GM23338 (cell line): ENCODE measurements at regions not wholly inside any gene's neighbourhood (a gene's known extent, or its start where the extent isn't known, plus 50 kb on each side); places are given as distances from the start of the nearest gene placed in this dataset.

Experiments
- ATAC-seq: fragments of 200-7000 bp; cut with Tn5 transposase; 3 replicates; pipeline ENCODE4 v1.9.1; 2020
- DNase-seq: peaks from one replicate; pipeline ENCODE4 v3.0.0-alpha.2; 2015; ENCODE audit warnings: low spot score
- H2AFZ ChIP-seq: fragments of 200-600 bp; sonication (generic); 2 replicates; pipeline ENCODE4 v1.8.0; 2016; ENCODE audit warnings: antibody characterized with exemption, mild to moderate bottlenecking, moderate library complexity
- H3F3A ChIP-seq: fragments of 200-600 bp; sonication (generic); replicated peaks from 2 replicates; pipeline ENCODE4 v1.8.0; 2017; ENCODE audit warnings: antibody characterized with exemption, mixed run types, low read depth
- H3K27ac ChIP-seq: fragments of 200-600 bp; sonication (generic); 2 replicates; pipeline ENCODE4 v1.6.1; 2016; ENCODE audit warnings: low read depth
- H3K27me3 ChIP-seq: fragments of 200-600 bp; sonication (generic); 2 replicates; pipeline ENCODE4 v1.8.0; 2016; ENCODE audit warnings: mild to moderate bottlenecking, mixed run types, moderate library complexity; ENCODE audit not compliant: insufficient read depth
- H3K36me3 ChIP-seq: fragments of 200-600 bp; sonication (generic); 2 replicates; pipeline ENCODE4 v1.8.0; 2016; ENCODE audit warnings: mild to moderate bottlenecking; ENCODE audit not compliant: insufficient read depth
- H3K4me1 ChIP-seq: fragments of 200-600 bp; sonication (generic); 2 replicates; pipeline ENCODE4 v1.8.0; 2016; ENCODE audit warnings: mild to moderate bottlenecking, moderate library complexity; ENCODE audit not compliant: insufficient read depth
- H3K4me2 ChIP-seq: fragments of 200-600 bp; sonication (generic); 2 replicates; pipeline ENCODE4 v1.7.1; 2017; ENCODE audit warnings: mixed run types
- H3K4me3 ChIP-seq: fragments of 200-600 bp; sonication (generic); 2 replicates; pipeline ENCODE4 v1.6.1; 2016; ENCODE audit warnings: mixed run types
- H3K79me2 ChIP-seq: fragments of 200-600 bp; sonication (generic); replicated peaks from 2 replicates; pipeline ENCODE4 v1.8.0; 2017; ENCODE audit warnings: mild to moderate bottlenecking; ENCODE audit not compliant: insufficient read depth
- H3K9me2 ChIP-seq: fragments of 200-600 bp; sonication (generic); 2 replicates; pipeline ENCODE4 v1.8.0; 2017; ENCODE audit not compliant: insufficient read depth
- H4K20me1 ChIP-seq: fragments of 200-600 bp; sonication (generic); replicated peaks from 2 replicates; pipeline ENCODE4 v1.8.0; 2017; ENCODE audit warnings: mild to moderate bottlenecking; ENCODE audit not compliant: insufficient read depth
- H3K27ac Mint-ChIP-seq: 2 replicates; pipeline ENCODE4 v1.8.0; 2020; ENCODE audit warnings: inconsistent platforms, mild to moderate bottlenecking, moderate library complexity, mixed read lengths
- H3K27me3 Mint-ChIP-seq: 3 replicates; pipeline ENCODE4 v1.8.0; 2022; ENCODE audit warnings: low read depth, mild to moderate bottlenecking, moderate library complexity, mixed read lengths, inconsistent platforms; ENCODE audit not compliant: insufficient read depth, poor library complexity
- H3K36me3 Mint-ChIP-seq: 3 replicates; pipeline ENCODE4 v1.8.0; 2021; ENCODE audit warnings: low read depth, mild to moderate bottlenecking, inconsistent platforms, moderate library complexity, mixed read lengths
- H3K4me1 Mint-ChIP-seq: 3 replicates; pipeline ENCODE4 v1.8.0; 2020; ENCODE audit warnings: mild to moderate bottlenecking, inconsistent platforms, mixed read lengths
- H3K4me3 Mint-ChIP-seq: 3 replicates; pipeline ENCODE4 v1.8.0; 2021; ENCODE audit warnings: moderate library complexity, mild to moderate bottlenecking, inconsistent platforms, mixed read lengths
- H3K9me3 Mint-ChIP-seq: 3 replicates; pipeline ENCODE4 v1.8.0; 2020; ENCODE audit warnings: moderate library complexity, mild to moderate bottlenecking, inconsistent platforms, mixed read lengths
- CREB1 ChIP-seq: fragments of 250-450 bp; sonication (Bioruptor Pico); IDR thresholded peaks from 2 replicates; pipeline ENCODE4 v1.5.0; 2020; ENCODE audit warnings: low read depth, mild to moderate bottlenecking, moderate library complexity
- CTCF ChIP-seq, 2 experiments: fragments of 200-600 bp in 1 of 2; sonication (generic) in 1 of 2; conservative IDR thresholded peaks; 2 replicates each; pipeline versions ENCODE4 v1.5.1 to v1.6.1; 2016 to 2017; ENCODE audit warnings: antibody characterized with exemption in 2 of 2, low read depth in 2 of 2, mild to moderate bottlenecking in 2 of 2, moderate library complexity in 1 of 2
- ETS1 ChIP-seq: IDR thresholded peaks from 2 replicates; pipeline ENCODE4 v1.6.1; 2016; ENCODE audit warnings: antibody characterized with exemption
- EZH2 ChIP-seq: fragments of 200-600 bp; sonication (generic); IDR thresholded peaks from one replicate; pipeline ENCODE4 v1.8.0; 2017; ENCODE audit warnings: antibody characterized with exemption, mild to moderate bottlenecking, low read depth; ENCODE audit not compliant: unreplicated experiment
- EZH2phosphoT487 ChIP-seq: fragments of 200-600 bp; sonication (generic); IDR thresholded peaks from one replicate; pipeline ENCODE4 v1.8.1; 2018; ENCODE audit warnings: antibody characterized with exemption; ENCODE audit not compliant: unreplicated experiment
- JUNB ChIP-seq: IDR thresholded peaks from one replicate; pipeline ENCODE4 v1.6.1; 2016; ENCODE audit warnings: antibody characterized with exemption; ENCODE audit not compliant: unreplicated experiment
- NANOG ChIP-seq: IDR thresholded peaks from 2 replicates; pipeline ENCODE4 v1.6.1; 2016; ENCODE audit warnings: antibody characterized with exemption, borderline replicate concordance
- POLR2AphosphoS5 ChIP-seq: IDR thresholded peaks from 2 replicates; pipeline ENCODE4 v1.6.1; 2016; ENCODE audit warnings: antibody characterized with exemption, low read depth
- REST ChIP-seq: IDR thresholded peaks from one replicate; pipeline ENCODE4 v1.6.1; 2018; ENCODE audit warnings: antibody characterized with exemption; ENCODE audit not compliant: unreplicated experiment
- STAT1 ChIP-seq: IDR thresholded peaks from one replicate; pipeline ENCODE4 v1.6.1; 2016; ENCODE audit warnings: antibody characterized with exemption; ENCODE audit not compliant: unreplicated experiment
- ZNF114 ChIP-seq: fragments of 250-450 bp; sonication (Bioruptor Pico); IDR thresholded peaks from 2 replicates; pipeline ENCODE4 v1.5.0; 2020; ENCODE audit warnings: mild to moderate bottlenecking, moderate library complexity
- ZNF331 ChIP-seq: fragments of 250-450 bp; sonication (Bioruptor Pico); IDR thresholded peaks from 2 replicates; pipeline ENCODE4 v1.5.0; 2020; ENCODE audit warnings: low read depth, mild to moderate bottlenecking, moderate library complexity
- ZNF462 ChIP-seq: fragments of 250-450 bp; sonication (Bioruptor Pico); IDR thresholded peaks from 2 replicates; pipeline ENCODE4 v1.5.0; 2020; ENCODE audit warnings: mild to moderate bottlenecking, moderate library complexity

GRCh38 chr11:37497326-37497725 lies 899.3 kb upstream of the RAG2 start:
- Histone ChIP-seq H3K27ac (no peak overlapping the region), H3K4me2 (no peak overlapping the region), H3F3A (no peaks in the 10 kb centered on the region), H4K20me1 (no peaks in the 10 kb centered on the region), H3K9me2 (0 out of 2 replicates have a peak, but pooled peaks cover 3% of the 10 kb centered on the region), H3K79me2 (no peaks in the 10 kb centered on the region), H3K4me1 (no peaks in the 10 kb centered on the region), H3K4me3 (no peak overlapping the region), H3K36me3 (peaks cover 3% of the 10 kb centered on the region; the same call in 1 of the 2 replicates), H2AFZ (no peak overlapping the region), H3K27me3 (no peaks in the 10 kb centered on the region)
- H3K4me3 Mint-ChIP-seq: no peak overlapping the region
- DNase-seq: no peak
- TF ChIP-seq EZH2 (no peak), NANOG (no peak), ETS1 (no peak), JUNB (no peak), POLR2AphosphoS5 (no peak), ZNF114 (no peak), ZNF462 (no peak), EZH2phosphoT487 (no peak), STAT1 (no peak), ZNF331 (CRISPR knock-in tag) (no peak), REST (no peak), CREB1 (CRISPR knock-in tag) (no peak), CTCF (conservative IDR thresholded peaks at IDR 0.05; ENCODE audit: low read depth in 2 of 2) (no peak)
- peaks cover 4% of the 10 kb centered on the region; the same call in 1 of the 3 replicates for H3K9me3 Mint-ChIP-seq
- no peaks in the 10 kb centered on the region for H3K27me3 Mint-ChIP-seq
- H3K27ac Mint-ChIP-seq: no peak overlapping the region
- no peaks in the 10 kb centered on the region for H3K36me3 Mint-ChIP-seq
- no peaks in the 10 kb centered on the region for H3K4me1 Mint-ChIP-seq
- no peak for ATAC-seq
